Epithelial cell of esophagus (primary cell): ENCODE measurements at regions not wholly inside any gene's neighbourhood (a gene's known extent, or its start where the extent isn't known, plus 50 kb on each side); places are given as distances from the start of the nearest gene placed in this dataset.
A peak's percentile ranks its signal among the peaks of the same experiment; 100 is the strongest.

Experiments used
- DNase-seq: peaks from one replicate; pipeline ENCODE4 v3.0.0; 2010; ENCODE audit warnings: low read depth
- H3K4me3 ChIP-seq: 2 replicates; pipeline ENCODE4 v1.5.1; 2011; ENCODE audit warnings: mild to moderate bottlenecking, low read length, control low read depth
- CTCF ChIP-seq: IDR thresholded peaks from 2 replicates; pipeline ENCODE4 v1.5.1; 2011; ENCODE audit warnings: low read depth, mild to moderate bottlenecking, low read length, control low read depth, inconsistent platforms; ENCODE audit not compliant: insufficient read depth; ENCODE audit errors: missing control alignments

GRCh38 chr3:3631114-3631513, 168.1 kb upstream of the LRRN1 start:
- no peak for TF ChIP-seq CTCF
- DNase-seq: peak; percentile 7

GRCh38 chr3:3629911-3630310, 169.3 kb upstream of the LRRN1 start:
- TF ChIP-seq CTCF: no peak
- no peak for DNase-seq
- H3K4me3 ChIP-seq: no peak overlapping the region

More at GRCh38 chr3:3631114-3631513, 168.1 kb upstream of the LRRN1 start:
- no peak overlapping the region for H3K4me3 ChIP-seq

GRCh38 chr3:3628676-3629328, 170.4 kb upstream of the LRRN1 start:
- no peak for DNase-seq
- H3K4me3 ChIP-seq: no peak overlapping the region
- TF ChIP-seq CTCF: no peak

GRCh38 chr3:3627114-3627513, 172.1 kb upstream of the LRRN1 start:
- H3K4me3 ChIP-seq: no peak overlapping the region
- DNase-seq: no peak
- no peak for TF ChIP-seq CTCF

- H3K4me3 ChIP-seq: no peak overlapping the region
- TF ChIP-seq CTCF: no peak
- peak; percentile 44 for DNase-seq
Observed at GRCh38 chr3:3625544-3626271, 173.5 kb upstream of the LRRN1 start.

- DNase-seq: no peak
- no peak overlapping the region for H3K4me3 ChIP-seq
- no peak for TF ChIP-seq CTCF
Observed at GRCh38 chr3:3619815-3620214, 179.4 kb upstream of the LRRN1 start.

- TF ChIP-seq CTCF: no peak
- no peak overlapping the region for H3K4me3 ChIP-seq
- no peak for DNase-seq
Observed at GRCh38 chr3:3618623-3619022, 180.6 kb upstream of the LRRN1 start.
